ENCODE measurements at regions not wholly inside any gene's neighbourhood (a gene's known extent, or its start where the extent isn't known, plus 50 kb on each side); places are given as distances from the start of the nearest gene placed in this dataset.

DNA sequence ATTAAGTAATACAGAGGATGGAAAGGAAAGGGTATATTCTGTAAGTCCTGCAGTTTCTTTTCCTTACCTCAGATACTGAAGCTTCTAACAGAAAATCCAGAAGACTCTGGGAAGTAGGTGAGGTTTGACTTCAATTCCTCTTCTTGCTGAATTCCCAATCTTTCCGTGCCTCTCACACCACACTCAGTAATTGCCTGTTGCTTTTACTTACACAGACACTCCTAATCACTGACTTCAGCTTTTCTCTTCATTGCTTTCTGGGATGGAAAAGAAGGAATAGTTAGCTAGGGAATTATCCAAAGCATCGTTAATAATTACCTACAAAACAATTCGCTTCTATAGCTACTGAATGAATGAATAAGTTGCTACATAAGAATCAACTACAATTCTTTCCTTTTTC, 163.6 kb downstream of the FBXO8 start (continued):
- no peak for TF ChIP-seq CTCF (IDR thresholded peaks at IDR 0.05; ENCODE audit: control extremely low read depth in 1 of 3, insufficient read depth in 1 of 3, low read depth in 1 of 3, low read length in 3 of 3)
- no peak for TF ChIP-seq ASH2L (IDR thresholded peaks at IDR 0.05; ENCODE audit: low read length)
